GM21717 (cell line): ENCODE measurements at regions not wholly inside any gene's neighbourhood (a gene's known extent, or its start where the extent isn't known, plus 50 kb on each side); places are given as distances from the start of the nearest gene placed in this dataset.
"Not testable (repeated sequence)": the region's sequence is repeated elsewhere in the genome, so short reads cannot be mapped to it uniquely, and the experiment has no call there.

ENCODE experiments used
- ATAC-seq: cut with Tn5 transposase; IDR thresholded peaks from one replicate; pipeline ENCODE4 v1.9.1; 2021; ENCODE audit warnings: mild to moderate bottlenecking, moderate library complexity; ENCODE audit not compliant: unreplicated experiment

- ATAC-seq, result not testable (repeated sequence)
These were observed 133.6 kb downstream of the LAT start for GRCh38 chr16:29118301-29118957.

- ATAC-seq, result no peak
These were observed 132.8 kb downstream of the LAT start for GRCh38 chr16:29117631-29118030.

- no peak for ATAC-seq
These were observed 132.1 kb downstream of the LAT start for GRCh38 chr16:29116980-29117379.

DNA sequence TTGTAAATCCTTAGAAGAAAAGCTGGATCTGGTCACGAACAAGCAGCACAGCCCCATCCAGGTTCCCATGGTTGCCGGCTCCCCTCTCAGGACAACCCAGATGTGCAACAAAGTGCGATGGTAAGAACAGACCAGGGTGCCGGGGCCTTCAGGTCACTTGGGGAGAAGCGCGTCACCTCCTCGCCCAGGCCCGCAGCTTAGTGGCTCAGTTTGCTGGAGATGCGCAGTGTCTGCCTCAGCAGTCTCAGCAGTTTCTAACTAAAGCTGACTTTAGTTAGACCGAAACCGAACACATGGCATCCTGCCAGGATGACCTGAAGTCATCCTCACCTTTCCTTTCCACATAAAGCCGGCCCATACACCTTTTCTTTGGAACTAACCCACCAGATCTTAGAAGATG lies 131.4 kb downstream of the LAT start:
- not testable (repeated sequence) for ATAC-seq

DNA sequence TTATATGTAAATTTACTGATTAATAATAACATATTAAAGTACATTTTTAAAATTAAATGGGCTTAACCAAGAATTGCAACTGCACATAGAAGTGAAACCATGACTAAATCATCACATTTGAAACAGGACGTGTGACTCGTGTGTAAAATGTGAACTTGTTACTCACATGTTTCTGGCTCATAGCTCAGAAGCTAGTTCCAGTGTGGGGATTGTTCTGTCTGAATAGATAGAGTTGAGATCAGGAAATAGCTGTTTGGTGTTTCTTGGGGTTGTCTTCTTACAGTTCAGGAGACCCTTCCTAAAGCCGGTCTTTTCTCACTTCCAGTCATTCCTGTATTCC lies 130.9 kb downstream of the LAT start:
- ATAC-seq, result not testable (repeated sequence)

DNA sequence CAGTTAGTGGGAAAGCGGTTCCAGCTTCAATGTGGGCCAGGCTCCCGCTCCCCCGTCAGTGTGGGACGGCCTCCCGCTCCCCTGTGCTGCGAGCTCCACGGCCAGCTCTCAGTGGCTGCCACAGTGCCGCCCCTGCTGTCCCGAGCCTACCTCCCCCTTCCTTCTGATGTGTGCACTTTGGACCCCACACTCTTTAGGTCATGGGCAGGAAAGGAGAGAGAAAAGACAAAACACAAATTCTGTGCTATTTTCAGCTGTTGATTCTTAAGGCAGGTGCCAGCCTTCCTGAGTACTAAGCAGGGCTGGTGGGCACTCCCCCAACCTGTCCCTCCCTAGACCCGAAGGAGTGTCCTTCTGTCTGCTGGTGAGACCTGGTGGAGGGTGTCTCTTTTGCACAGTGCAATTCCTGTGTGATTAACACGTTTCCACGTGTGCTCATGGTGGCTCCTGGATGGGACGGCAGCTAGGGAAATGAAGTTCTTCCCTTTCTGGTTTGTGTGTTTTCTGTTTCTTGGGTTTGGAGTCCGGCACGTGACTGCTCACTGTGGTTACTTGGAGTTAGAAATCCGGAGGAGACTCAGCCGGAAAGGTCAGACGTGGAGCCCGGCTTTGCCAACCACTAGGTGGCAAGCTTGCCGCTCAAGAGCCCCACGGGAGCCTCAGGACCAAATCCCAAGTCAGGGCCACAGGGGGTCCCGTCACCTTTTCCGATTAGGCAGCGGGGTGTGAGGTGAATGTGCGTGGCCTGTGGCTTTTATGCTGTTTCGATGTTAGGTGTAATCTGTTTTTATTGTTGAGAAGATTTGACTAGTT lies 130.3 kb downstream of the LAT start:
- ATAC-seq, result not testable (repeated sequence)

GRCh38 chr16:29114574-29114973 lies 129.7 kb downstream of the LAT start:
- ATAC-seq, result no peak

DNA sequence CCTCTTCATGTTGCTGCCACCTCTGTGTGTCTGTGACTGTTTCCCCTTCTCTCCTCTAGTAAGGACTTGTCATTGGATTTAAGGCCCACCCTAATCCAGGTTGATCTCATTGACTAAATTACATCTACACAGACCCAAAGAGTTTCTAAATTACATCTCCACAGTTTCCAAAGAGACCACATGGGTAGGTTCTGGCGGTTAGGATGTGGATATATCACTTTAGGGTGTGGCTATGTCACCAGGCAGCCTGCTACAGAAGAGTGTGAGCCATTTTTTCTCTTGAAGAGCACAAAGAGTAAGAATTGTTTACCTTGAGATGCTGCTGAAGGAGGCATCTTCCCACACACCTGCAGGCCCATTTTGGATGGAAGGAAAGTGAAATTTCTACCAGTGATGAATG lies 128.6 kb downstream of the LAT start:
- ATAC-seq, result not testable (repeated sequence)

- ATAC-seq, result no peak
These were observed 128.0 kb downstream of the LAT start for GRCh38 chr16:29112755-29113347.

- not testable (repeated sequence) for ATAC-seq
These were observed 127.2 kb downstream of the LAT start for GRCh38 chr16:29111901-29112680.

DNA sequence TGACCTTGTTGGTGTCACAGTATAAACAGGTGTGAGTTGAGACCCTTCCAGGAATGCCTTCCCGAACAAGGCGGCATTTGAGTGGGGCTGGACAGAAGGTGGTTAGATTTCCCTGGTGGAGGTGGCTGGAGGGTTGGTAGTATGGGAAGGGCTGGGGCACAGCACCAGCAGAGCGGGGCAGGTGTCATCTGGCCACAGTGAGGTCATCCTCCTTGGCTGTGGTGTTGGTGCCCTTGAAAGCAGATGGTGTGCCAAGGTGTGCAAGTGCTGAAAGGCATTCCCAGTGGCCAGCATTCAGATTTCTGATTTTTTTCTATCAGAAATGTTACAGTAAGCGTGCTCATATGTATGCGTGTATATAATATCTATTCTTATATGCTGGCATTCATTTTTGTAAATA lies 126.6 kb downstream of the LAT start:
- ATAC-seq, result no peak

DNA sequence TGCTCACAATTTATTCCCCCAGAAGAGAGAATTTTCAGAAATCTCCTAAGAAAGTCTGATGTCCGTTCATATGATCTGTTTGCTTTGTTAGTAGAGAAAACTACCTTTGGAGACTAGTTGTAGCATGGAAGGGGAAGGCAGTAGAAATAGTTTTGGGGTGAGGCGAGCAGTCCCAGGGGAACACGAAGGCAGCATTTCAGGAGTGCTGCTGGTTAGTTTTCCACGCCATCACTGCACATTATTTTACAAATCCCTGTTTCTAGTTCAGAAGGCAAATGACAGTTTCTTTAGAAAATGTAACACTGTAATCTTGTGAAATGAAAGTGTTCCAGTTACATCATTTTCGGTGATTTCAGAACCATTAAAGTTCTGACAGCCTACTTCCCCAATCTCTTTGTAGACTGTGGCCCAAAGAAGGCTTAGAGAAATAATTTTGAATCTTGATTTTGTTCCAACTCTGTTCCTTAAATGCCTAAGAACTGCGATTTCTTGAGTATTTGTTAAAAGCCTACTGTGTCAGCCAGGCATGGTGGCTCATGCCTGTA lies 123.8 kb downstream of the LAT start:
- not testable (repeated sequence) for ATAC-seq

- ATAC-seq, result no peak
These were observed 122.4 kb downstream of the LAT start for GRCh38 chr16:29107299-29107698.

GRCh38 chr16:29106259-29106908 lies 121.5 kb downstream of the LAT start:
- ATAC-seq, result not testable (repeated sequence)

DNA sequence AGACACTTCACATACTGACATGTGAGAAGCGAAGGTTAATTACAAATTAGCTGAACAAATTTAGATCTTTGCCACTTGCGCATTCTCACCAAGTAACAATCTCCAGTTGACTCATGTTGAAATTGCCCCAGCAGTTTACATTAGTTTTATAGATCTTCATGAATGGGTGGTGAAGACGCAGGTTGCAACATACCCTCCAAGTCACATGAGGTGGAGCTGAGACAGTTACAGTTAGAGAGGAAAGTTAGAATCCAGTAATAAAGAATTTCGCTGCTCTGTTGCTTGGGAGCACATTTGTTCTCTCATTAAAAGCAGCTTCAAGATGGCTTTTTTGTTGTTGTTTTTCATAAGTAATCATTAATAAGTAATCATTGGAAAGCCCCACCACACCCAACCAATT lies 119.7 kb downstream of the LAT start:
- not testable (repeated sequence) for ATAC-seq

DNA sequence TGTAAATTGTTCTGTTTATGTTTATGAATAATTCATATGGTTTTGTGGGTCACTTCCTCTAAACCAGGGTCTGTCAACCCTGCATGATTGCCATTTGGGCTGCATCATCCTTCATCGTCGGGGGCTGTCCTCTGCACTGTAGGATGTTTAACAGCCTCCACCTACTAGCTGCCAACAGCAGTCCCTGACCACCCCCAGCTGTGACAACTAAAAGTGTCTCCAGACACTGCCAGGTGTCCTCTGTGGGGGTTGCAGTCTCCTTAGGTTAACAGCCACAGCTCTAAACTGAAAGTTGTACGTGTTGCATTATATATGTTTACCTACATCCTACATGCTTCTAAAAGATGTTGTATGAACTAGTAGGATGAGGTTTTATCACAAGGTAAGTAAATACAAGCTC lies 113.1 kb downstream of the LAT start:
- ATAC-seq, result not testable (repeated sequence)

DNA sequence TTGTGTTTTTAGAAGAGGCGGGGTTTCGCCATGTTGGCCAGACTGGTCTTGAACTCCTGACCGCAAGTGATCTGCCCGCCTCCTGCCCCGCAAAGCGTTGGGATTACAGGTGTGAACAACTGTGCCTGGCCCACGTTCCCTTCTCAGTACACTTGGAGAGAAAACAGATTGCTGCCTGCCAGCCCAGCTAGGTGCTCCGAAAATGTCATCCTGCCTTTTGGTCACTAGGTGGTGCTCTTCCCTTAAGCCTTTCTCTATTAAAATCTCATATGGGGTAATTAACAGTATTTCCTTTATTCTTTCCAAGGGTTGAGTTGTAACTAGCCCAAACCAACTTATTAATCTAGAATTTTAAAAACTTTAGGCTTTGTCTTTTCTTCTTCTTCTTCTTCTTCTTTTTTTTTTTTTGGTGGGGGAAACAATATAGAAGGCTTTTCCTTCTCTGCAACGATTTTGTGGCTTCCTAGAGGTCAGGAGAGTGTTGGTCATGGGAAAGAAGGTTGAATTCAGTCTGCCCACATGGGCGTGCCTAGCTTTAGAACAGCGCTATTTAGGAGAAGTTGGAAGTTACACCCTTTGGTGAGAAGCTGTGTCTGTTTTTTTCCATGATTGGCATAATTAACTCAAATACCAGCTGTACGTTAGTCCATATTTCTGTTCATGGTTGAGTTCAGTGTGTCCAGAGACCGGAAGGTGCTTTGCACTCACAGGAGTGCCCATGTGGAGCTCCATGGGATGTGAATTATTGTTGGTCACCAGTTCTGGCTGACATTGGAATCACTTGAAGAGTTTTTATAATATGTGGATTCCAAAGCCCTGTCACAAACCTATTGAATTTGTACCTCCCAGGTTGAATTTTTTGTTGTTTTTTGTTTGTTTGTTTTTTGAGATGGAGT lies 110.1 kb downstream of the LAT start:
- ATAC-seq, result not testable (repeated sequence)

DNA sequence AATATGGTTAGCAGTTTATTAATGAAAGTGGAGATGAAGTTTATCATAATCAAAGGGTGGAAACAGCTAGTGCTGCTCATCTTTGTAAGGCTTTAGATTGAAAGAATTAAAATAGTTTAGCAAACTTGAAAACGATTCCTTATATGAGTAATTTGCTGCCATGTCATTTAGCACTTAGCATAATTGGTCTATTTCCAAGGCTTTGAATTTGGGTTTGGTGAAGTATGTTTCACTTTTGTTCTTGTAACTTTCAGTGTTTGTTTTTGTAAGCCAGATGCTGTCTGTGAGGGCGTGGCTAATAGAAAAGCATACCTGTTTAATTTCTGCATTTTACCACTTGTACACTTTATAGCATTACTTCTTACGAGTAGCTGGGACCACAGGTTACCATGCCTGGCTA lies 109.5 kb downstream of the LAT start:
- not testable (repeated sequence) for ATAC-seq

- not testable (repeated sequence) for ATAC-seq
These were observed 104.8 kb downstream of the LAT start for GRCh38 chr16:29089679-29090078.
